Mucosa of rectum (tissue), 2 donors: ENCODE measurements at regions not wholly inside any gene's neighbourhood (a gene's known extent, or its start where the extent isn't known, plus 50 kb on each side); places are given as distances from the start of the nearest gene placed in this dataset.

Experiments
- H3K27ac ChIP-seq, 2 donors: one replicate each; pipeline ENCODE4 v1.7.0; 2013; ENCODE audit warnings: inconsistent platforms in 2 of 2, low read depth in 2 of 2, low read length in 2 of 2
- H3K27me3 ChIP-seq, 2 donors: one replicate each; pipeline ENCODE4 v1.7.0; 2013; ENCODE audit warnings: low read length in 2 of 2; ENCODE audit not compliant: control insufficient read depth in 2 of 2, insufficient read depth in 2 of 2
- H3K36me3 ChIP-seq, 2 donors: one replicate each; pipeline ENCODE4 v1.7.0; 2013; ENCODE audit warnings: low read length in 2 of 2; ENCODE audit not compliant: control insufficient read depth in 2 of 2, insufficient read depth in 2 of 2
- H3K4me1 ChIP-seq, 2 donors: one replicate each; pipeline ENCODE4 v1.7.0; 2013; ENCODE audit warnings: low read length in 2 of 2, mild to moderate bottlenecking in 1 of 2; ENCODE audit not compliant: control insufficient read depth in 2 of 2, insufficient read depth in 2 of 2
- H3K4me3 ChIP-seq, 2 donors: one replicate each; pipeline ENCODE4 v1.7.0; 2013; ENCODE audit warnings: low read length in 2 of 2
- H3K9ac ChIP-seq, 2 donors: one replicate each; pipeline ENCODE4 v1.7.0; 2013; ENCODE audit warnings: low read length in 2 of 2, low read depth in 1 of 2, mild to moderate bottlenecking in 1 of 2
- H3K9me3 ChIP-seq, 2 donors: one replicate each; pipeline ENCODE4 v1.7.0; 2013; ENCODE audit warnings: low read length in 2 of 2; ENCODE audit not compliant: control insufficient read depth in 2 of 2
- donor health status: healthy.
- donor health status: Normal muscosa, but diverticular disease.

GRCh38 chr11:130623670-130624668 lies 175.5 kb downstream of the ADAMTS15 start:
- Histone ChIP-seq H3K36me3 (no peaks in the 10 kb centered on the region), H3K9me3 (no peaks in the 10 kb centered on the region), H3K9ac (no peak overlapping the region), H3K4me1 (peaks cover 0 to 2% of the 10 kb centered on the region in 2 donors), H3K4me3 (no peak overlapping the region), H3K27me3 (no peaks in the 10 kb centered on the region), H3K27ac (peak overlapping the region in 1 of 2 donors; percentile 2)

- no peak overlapping the region for H3K27ac ChIP-seq
- H3K9ac ChIP-seq, result no peak overlapping the region
- no peaks in the 10 kb centered on the region for H3K9me3 ChIP-seq
- H3K27me3 ChIP-seq, result no peaks in the 10 kb centered on the region
- no peaks in the 10 kb centered on the region for H3K36me3 ChIP-seq
- no peak overlapping the region for H3K4me3 ChIP-seq
- peaks cover 0 to 2% of the 10 kb centered on the region in 2 donors for H3K4me1 ChIP-seq
These were observed 176.6 kb downstream of the ADAMTS15 start for GRCh38 chr11:130624971-130625544.

- Histone ChIP-seq H3K9me3 (no peaks in the 10 kb centered on the region), H3K9ac (no peak overlapping the region), H3K4me1 (peaks cover 0 to 2% of the 10 kb centered on the region in 2 donors), H3K4me3 (no peak overlapping the region), H3K27me3 (no peaks in the 10 kb centered on the region), H3K36me3 (no peaks in the 10 kb centered on the region), H3K27ac (no peak overlapping the region)
These were observed 177.3 kb downstream of the ADAMTS15 start for GRCh38 chr11:130625578-130626306.

- peaks cover 0 to 2% of the 10 kb centered on the region in 2 donors for H3K4me1 ChIP-seq
- H3K36me3 ChIP-seq, result no peaks in the 10 kb centered on the region
- H3K9me3 ChIP-seq, result no peaks in the 10 kb centered on the region
- no peak overlapping the region for H3K9ac ChIP-seq
- H3K27ac ChIP-seq, result no peak overlapping the region
- no peak overlapping the region for H3K4me3 ChIP-seq
- no peaks in the 10 kb centered on the region for H3K27me3 ChIP-seq
These were observed 180.6 kb downstream of the ADAMTS15 start for GRCh38 chr11:130629039-130629438.

- H3K9me3 ChIP-seq, result no peaks in the 10 kb centered on the region
- H3K27ac ChIP-seq, result no peak overlapping the region
These were observed 182.7 kb downstream of the ADAMTS15 start for GRCh38 chr11:130631119-130631518.

GRCh38 chr11:130633466-130633865 lies 185.0 kb downstream of the ADAMTS15 start:
- Histone ChIP-seq H3K4me1 (no peaks in the 10 kb centered on the region), H3K4me3 (no peak overlapping the region)

More at GRCh38 chr11:130631119-130631518, 182.7 kb downstream of the ADAMTS15 start:
- no peak overlapping the region for H3K9ac ChIP-seq
- H3K4me1 ChIP-seq, result no peaks in the 10 kb centered on the region
- H3K4me3 ChIP-seq, result no peak overlapping the region
- no peaks in the 10 kb centered on the region for H3K27me3 ChIP-seq
- H3K36me3 ChIP-seq, result no peaks in the 10 kb centered on the region

GRCh38 chr11:130634186-130634585 lies 185.7 kb downstream of the ADAMTS15 start:
- Histone ChIP-seq H3K4me1 (no peaks in the 10 kb centered on the region), H3K27ac (no peak overlapping the region), H3K36me3 (no peaks in the 10 kb centered on the region), H3K4me3 (no peak overlapping the region), H3K9me3 (no peaks in the 10 kb centered on the region), H3K27me3 (no peaks in the 10 kb centered on the region), H3K9ac (no peak overlapping the region)

More at GRCh38 chr11:130633466-130633865, 185.0 kb downstream of the ADAMTS15 start:
- Histone ChIP-seq H3K9ac (no peak overlapping the region), H3K9me3 (no peaks in the 10 kb centered on the region), H3K36me3 (no peaks in the 10 kb centered on the region), H3K27me3 (no peaks in the 10 kb centered on the region), H3K27ac (no peak overlapping the region)

- no peaks in the 10 kb centered on the region for H3K4me1 ChIP-seq
- H3K36me3 ChIP-seq, result no peaks in the 10 kb centered on the region
- H3K27me3 ChIP-seq, result no peaks in the 10 kb centered on the region
- H3K9me3 ChIP-seq, result no peaks in the 10 kb centered on the region
- no peak overlapping the region for H3K27ac ChIP-seq
- no peak overlapping the region for H3K9ac ChIP-seq
- H3K4me3 ChIP-seq, result no peak overlapping the region
These were observed 186.6 kb downstream of the ADAMTS15 start for GRCh38 chr11:130634961-130635473.

- Histone ChIP-seq H3K9ac (no peak overlapping the region), H3K4me3 (no peak overlapping the region), H3K36me3 (no peaks in the 10 kb centered on the region), H3K9me3 (no peaks in the 10 kb centered on the region), H3K4me1 (no peaks in the 10 kb centered on the region), H3K27me3 (no peaks in the 10 kb centered on the region), H3K27ac (no peak overlapping the region)
These were observed 187.6 kb downstream of the ADAMTS15 start for GRCh38 chr11:130635937-130636630.
